Parathyroid adenoma (tissue), 2 donors: ENCODE measurements at regions not wholly inside any gene's neighbourhood (a gene's known extent, or its start where the extent isn't known, plus 50 kb on each side); places are given as distances from the start of the nearest gene placed in this dataset.

ENCODE experiments used
- H2AFZ ChIP-seq: fragments of 300-600 bp; sonication (generic); one replicate; pipeline ENCODE4 v1.7.0; 2017; ENCODE audit warnings: antibody characterized with exemption, mild to moderate bottlenecking
- H3K27ac ChIP-seq: fragments of 300-600 bp; sonication (generic); one replicate; pipeline ENCODE4 v1.7.0; 2017
- H3K27me3 ChIP-seq: fragments of 300-600 bp; sonication (generic); one replicate; pipeline ENCODE4 v1.7.0; 2017; ENCODE audit warnings: low read length; ENCODE audit not compliant: control insufficient read depth, insufficient read depth
- H3K36me3 ChIP-seq: fragments of 300-600 bp; sonication (generic); one replicate; pipeline ENCODE4 v1.7.0; 2017; ENCODE audit warnings: low read length; ENCODE audit not compliant: control insufficient read depth, insufficient read depth
- H3K4me1 ChIP-seq: fragments of 300-600 bp; sonication (generic); one replicate; pipeline ENCODE4 v1.7.0; 2017; ENCODE audit warnings: control low read depth
- H3K4me2 ChIP-seq: fragments of 300-600 bp; sonication (generic); one replicate; pipeline ENCODE4 v1.7.0; 2017; ENCODE audit warnings: low read length
- H3K4me3 ChIP-seq: fragments of 300-600 bp; sonication (generic); one replicate; pipeline ENCODE4 v1.7.0; 2017; ENCODE audit warnings: low read depth, low read length
- H3K79me2 ChIP-seq: fragments of 300-600 bp; sonication (generic); one replicate; pipeline ENCODE4 v1.7.0; 2017; ENCODE audit warnings: control low read depth
- H3K9ac ChIP-seq: fragments of 300-600 bp; sonication (generic); one replicate; pipeline ENCODE4 v1.7.0; 2017; ENCODE audit warnings: mild to moderate bottlenecking
- H3K9me3 ChIP-seq: fragments of 300-600 bp; sonication (generic); one replicate; pipeline ENCODE4 v1.7.0; 2017; ENCODE audit warnings: low read length; ENCODE audit not compliant: control insufficient read depth
- CTCF ChIP-seq: fragments of 300-600 bp; sonication (generic); IDR thresholded peaks from one replicate; pipeline ENCODE4 v1.7.0; 2017; ENCODE audit warnings: antibody characterized with exemption, mild to moderate bottlenecking
- donor health status: primary hyperparathyroidism.

GRCh38 chr18:28834889-28835288, 658.0 kb upstream of the CDH2 start:
- no peaks in the 10 kb centered on the region for H3K27me3 ChIP-seq
- H3K27ac ChIP-seq = no peak overlapping the region
- no peaks in the 10 kb centered on the region for H3K36me3 ChIP-seq
- no peaks in the 10 kb centered on the region for H3K79me2 ChIP-seq
- H3K9me3 ChIP-seq = no peaks in the 10 kb centered on the region
- no peak overlapping the region for H2AFZ ChIP-seq
- no peak overlapping the region for H3K4me3 ChIP-seq
- no peaks in the 10 kb centered on the region for H3K4me1 ChIP-seq
- no peak for TF ChIP-seq CTCF
- no peak overlapping the region for H3K9ac ChIP-seq
- no peak overlapping the region for H3K4me2 ChIP-seq

GRCh38 chr18:28831908-28832307, 655.0 kb upstream of the CDH2 start:
- no peaks in the 10 kb centered on the region for H3K9me3 ChIP-seq

GRCh38 chr18:28831476-28831875, 654.5 kb upstream of the CDH2 start:
- Histone ChIP-seq H2AFZ (no peak overlapping the region), H3K79me2 (no peaks in the 10 kb centered on the region), H3K36me3 (no peaks in the 10 kb centered on the region), H3K9ac (no peak overlapping the region), H3K4me2 (no peak overlapping the region), H3K4me1 (no peaks in the 10 kb centered on the region), H3K4me3 (no peak overlapping the region), H3K9me3 (no peaks in the 10 kb centered on the region), H3K27ac (no peak overlapping the region), H3K27me3 (no peaks in the 10 kb centered on the region)
- TF ChIP-seq CTCF = no peak

More at GRCh38 chr18:28831908-28832307, 655.0 kb upstream of the CDH2 start:
- Histone ChIP-seq H3K4me3 (no peak overlapping the region), H3K79me2 (no peaks in the 10 kb centered on the region), H3K4me1 (no peaks in the 10 kb centered on the region), H3K27ac (no peak overlapping the region), H3K9ac (no peak overlapping the region), H3K36me3 (no peaks in the 10 kb centered on the region), H2AFZ (no peak overlapping the region), H3K27me3 (no peaks in the 10 kb centered on the region), H3K4me2 (no peak overlapping the region)
- no peak for TF ChIP-seq CTCF

GRCh38 chr18:28826107-28826506, 649.2 kb upstream of the CDH2 start:
- Histone ChIP-seq H3K4me3 (no peak overlapping the region), H2AFZ (no peak overlapping the region), H3K27ac (no peak overlapping the region), H3K27me3 (no peaks in the 10 kb centered on the region), H3K4me1 (no peaks in the 10 kb centered on the region), H3K9ac (no peak overlapping the region), H3K9me3 (no peaks in the 10 kb centered on the region), H3K36me3 (no peaks in the 10 kb centered on the region), H3K4me2 (no peak overlapping the region), H3K79me2 (no peaks in the 10 kb centered on the region)
- no peak for TF ChIP-seq CTCF

GRCh38 chr18:28824183-28824574, 647.2 kb upstream of the CDH2 start:
- Histone ChIP-seq H3K4me1 (no peaks in the 10 kb centered on the region), H3K27me3 (no peaks in the 10 kb centered on the region), H3K9me3 (no peaks in the 10 kb centered on the region)

More at GRCh38 chr18:28824183-28824574, 647.2 kb upstream of the CDH2 start:
- Histone ChIP-seq H2AFZ (no peak overlapping the region), H3K4me3 (no peak overlapping the region), H3K4me2 (no peak overlapping the region), H3K9ac (no peak overlapping the region), H3K27ac (no peak overlapping the region), H3K79me2 (no peaks in the 10 kb centered on the region), H3K36me3 (no peaks in the 10 kb centered on the region)
- no peak for TF ChIP-seq CTCF
